GM21360 (cell line): ENCODE measurements at regions not wholly inside any gene's neighbourhood (a gene's known extent, or its start where the extent isn't known, plus 50 kb on each side); places are given as distances from the start of the nearest gene placed in this dataset.

Experiments used
- ATAC-seq: cut with Tn5 transposase; IDR thresholded peaks from one replicate; pipeline ENCODE4 v1.9.1; 2021; ENCODE audit warnings: mild to moderate bottlenecking, moderate library complexity; ENCODE audit not compliant: unreplicated experiment

- ATAC-seq = no peak
Observed at GRCh38 chr4:159722918-159723317, 620.0 kb downstream of the RAPGEF2 start.

- no peak for ATAC-seq
Observed at GRCh38 chr4:159723341-159724048, 620.6 kb downstream of the RAPGEF2 start.

GRCh38 chr4:159725571-159725970 lies 622.7 kb downstream of the RAPGEF2 start:
- ATAC-seq = no peak

- no peak for ATAC-seq
Observed at GRCh38 chr4:159735281-159736207, 632.7 kb downstream of the RAPGEF2 start.

GRCh38 chr4:159736411-159736810 lies 633.5 kb downstream of the RAPGEF2 start:
- ATAC-seq = no peak

GRCh38 chr4:159743971-159744370 lies 641.1 kb downstream of the RAPGEF2 start:
- no peak for ATAC-seq

GRCh38 chr4:159747983-159748382 lies 645.1 kb downstream of the RAPGEF2 start:
- ATAC-seq = no peak

- no peak for ATAC-seq
Observed at GRCh38 chr4:159748834-159749444, 646.1 kb downstream of the RAPGEF2 start.

GRCh38 chr4:159757499-159757898 lies 654.6 kb downstream of the RAPGEF2 start:
- no peak for ATAC-seq

- no peak for ATAC-seq
Observed at GRCh38 chr4:159758061-159758460, 655.2 kb downstream of the RAPGEF2 start.

- ATAC-seq = no peak
Observed at GRCh38 chr4:159762672-159763071, 659.8 kb downstream of the RAPGEF2 start.

GRCh38 chr4:159764343-159764952 lies 661.6 kb downstream of the RAPGEF2 start:
- ATAC-seq = peak; percentile 78

GRCh38 chr4:159765382-159765781 lies 662.5 kb downstream of the RAPGEF2 start:
- no peak for ATAC-seq

GRCh38 chr4:159766241-159766640 lies 663.4 kb downstream of the RAPGEF2 start:
- peak; percentile 68 for ATAC-seq

GRCh38 chr4:159767406-159767805 lies 664.5 kb downstream of the RAPGEF2 start:
- no peak for ATAC-seq

GRCh38 chr4:159768016-159768415 lies 665.1 kb downstream of the RAPGEF2 start:
- no peak for ATAC-seq

- ATAC-seq = no peak
Observed at GRCh38 chr4:159770401-159770800, 667.5 kb downstream of the RAPGEF2 start.

GRCh38 chr4:159770969-159771368 lies 668.1 kb downstream of the RAPGEF2 start:
- no peak for ATAC-seq

GRCh38 chr4:159776961-159777360 lies 674.1 kb downstream of the RAPGEF2 start:
- no peak for ATAC-seq

- no peak for ATAC-seq
Observed at GRCh38 chr4:159777689-159778088, 674.8 kb downstream of the RAPGEF2 start.

- ATAC-seq = no peak
Observed at GRCh38 chr4:159778298-159778697, 675.4 kb downstream of the RAPGEF2 start.
